HUES48 (cell line): ENCODE measurements at regions not wholly inside any gene's neighbourhood (a gene's known extent, or its start where the extent isn't known, plus 50 kb on each side); places are given as distances from the start of the nearest gene placed in this dataset.
"Not testable (repeated sequence)": the region's sequence is repeated elsewhere in the genome, so short reads cannot be mapped to it uniquely, and the experiment has no call there.

Experiments
- H3K27ac ChIP-seq: one replicate; pipeline ENCODE4 v1.7.0; 2013; ENCODE audit warnings: low read depth, low read length, inconsistent platforms
- H3K27me3 ChIP-seq: 2 replicates; pipeline ENCODE4 v1.6.1; 2013; ENCODE audit warnings: mild to moderate bottlenecking, low read length; ENCODE audit not compliant: control insufficient read depth, insufficient read depth
- H3K36me3 ChIP-seq: 2 replicates; pipeline ENCODE4 v1.6.1; 2013; ENCODE audit warnings: low read length; ENCODE audit not compliant: control insufficient read depth, insufficient read depth
- H3K4me1 ChIP-seq: 2 replicates; pipeline ENCODE4 v1.6.1; 2013; ENCODE audit warnings: mild to moderate bottlenecking, low read length; ENCODE audit not compliant: control insufficient read depth, insufficient read depth
- H3K4me3 ChIP-seq: 2 replicates; pipeline ENCODE4 v1.5.1; 2013; ENCODE audit warnings: mild to moderate bottlenecking, low read depth, low read length
- H3K9ac ChIP-seq: 2 replicates; pipeline ENCODE4 v1.6.1; 2013; ENCODE audit warnings: mild to moderate bottlenecking, low read depth, low read length, moderate library complexity
- H3K9me3 ChIP-seq: 2 replicates; pipeline ENCODE4 v1.6.1; 2013; ENCODE audit warnings: low read length; ENCODE audit not compliant: control insufficient read depth, insufficient read depth

GRCh38 chr7:68248973-68249372 lies 1252.3 kb downstream of the TYW1 start:
- Histone ChIP-seq H3K27ac (no peak overlapping the region), H3K9ac (no peak overlapping the region), H3K27me3 (peaks cover 10% of the 10 kb centered on the region; the same call in 1 of the 2 replicates)

DNA sequence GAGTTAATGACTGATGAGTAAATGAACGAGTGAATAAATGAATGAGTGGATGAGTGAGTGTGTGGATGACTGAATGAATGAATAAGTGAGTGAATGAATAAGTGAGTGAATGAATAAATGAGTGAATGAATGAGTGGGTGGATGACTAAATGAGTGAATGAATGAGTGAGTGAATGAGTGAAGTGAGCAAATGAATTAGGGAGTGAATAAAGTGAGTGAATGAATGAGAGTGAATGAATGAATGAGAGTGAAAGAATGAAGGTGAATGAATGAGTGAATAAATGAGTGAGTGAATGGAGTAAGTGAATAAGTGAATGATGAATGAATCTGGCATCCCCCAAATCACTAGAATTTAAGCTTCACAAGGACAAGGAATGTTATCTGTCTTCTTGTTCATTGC lies 1253.0 kb downstream of the TYW1 start:
- Histone ChIP-seq H3K9me3 (peaks cover 8% of the 10 kb centered on the region), H3K4me1 (peaks cover 23% of the 10 kb centered on the region), H3K36me3 (no peaks in the 10 kb centered on the region)

More at GRCh38 chr7:68248973-68249372, 1252.3 kb downstream of the TYW1 start:
- Histone ChIP-seq H3K4me3 (no peak overlapping the region), H3K9me3 (peaks cover 8% of the 10 kb centered on the region), H3K36me3 (no peaks in the 10 kb centered on the region), H3K4me1 (peaks cover 23% of the 10 kb centered on the region)

DNA sequence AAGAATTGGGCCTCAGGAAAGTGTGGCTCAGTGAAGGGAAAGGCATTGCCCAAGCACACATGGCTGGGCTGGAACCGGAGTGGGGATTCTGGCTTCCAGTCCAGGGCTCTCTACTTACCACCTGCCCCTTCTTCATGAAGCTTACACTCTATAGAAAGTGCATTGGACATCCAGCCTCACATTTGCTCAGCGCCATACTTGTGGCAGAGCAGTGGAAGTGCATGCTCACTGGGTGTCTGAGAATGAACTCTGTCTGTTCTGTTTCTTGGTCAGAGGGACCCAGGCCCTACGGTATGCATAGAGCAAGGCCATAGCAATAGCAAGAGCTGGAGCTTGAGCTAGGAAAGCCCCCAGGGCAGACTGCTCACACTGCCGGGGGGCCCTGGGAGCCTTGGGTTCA lies 1253.5 kb downstream of the TYW1 start:
- Histone ChIP-seq H3K27ac (no peak overlapping the region), H3K4me3 (no peak overlapping the region), H3K9ac (no peak overlapping the region), H3K36me3 (no peaks in the 10 kb centered on the region), H3K27me3 (peaks cover 6% of the 10 kb centered on the region; the same call in 1 of the 2 replicates), H3K9me3 (peaks cover 8% of the 10 kb centered on the region), H3K4me1 (peaks cover 20% of the 10 kb centered on the region)

More for the DNA sequence above, 1253.0 kb downstream of the TYW1 start:
- Histone ChIP-seq H3K9ac (no peak overlapping the region), H3K4me3 (no peak overlapping the region), H3K27me3 (peaks cover 10% of the 10 kb centered on the region; the same call in 1 of the 2 replicates), H3K27ac (no peak overlapping the region)

DNA sequence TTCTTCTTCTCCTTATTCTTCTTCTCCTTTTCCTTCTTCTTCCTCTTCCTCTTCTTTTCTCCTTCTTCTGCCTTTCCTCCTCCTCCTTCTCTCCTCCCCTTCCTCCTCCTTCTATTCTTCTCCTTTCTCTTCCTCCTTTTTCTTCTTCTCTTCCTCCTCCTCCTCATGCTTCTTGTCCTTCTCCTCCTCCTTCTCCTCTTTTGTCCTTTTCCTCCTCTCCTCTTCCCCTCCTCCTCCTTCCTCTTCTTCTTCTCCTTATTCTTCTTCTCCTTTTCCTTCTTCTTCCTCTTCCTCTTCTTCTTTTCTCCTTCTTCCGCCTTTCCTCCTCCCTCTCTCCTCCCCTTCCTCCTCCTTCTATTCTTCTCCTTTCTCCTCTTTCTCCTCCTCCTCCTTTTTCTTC lies 1258.2 kb downstream of the TYW1 start:
- not testable (repeated sequence) for H3K9me3 ChIP-seq, H3K27me3 ChIP-seq, H3K27ac ChIP-seq, H3K36me3 ChIP-seq, H3K4me3 ChIP-seq, H3K4me1 ChIP-seq, H3K9ac ChIP-seq

DNA sequence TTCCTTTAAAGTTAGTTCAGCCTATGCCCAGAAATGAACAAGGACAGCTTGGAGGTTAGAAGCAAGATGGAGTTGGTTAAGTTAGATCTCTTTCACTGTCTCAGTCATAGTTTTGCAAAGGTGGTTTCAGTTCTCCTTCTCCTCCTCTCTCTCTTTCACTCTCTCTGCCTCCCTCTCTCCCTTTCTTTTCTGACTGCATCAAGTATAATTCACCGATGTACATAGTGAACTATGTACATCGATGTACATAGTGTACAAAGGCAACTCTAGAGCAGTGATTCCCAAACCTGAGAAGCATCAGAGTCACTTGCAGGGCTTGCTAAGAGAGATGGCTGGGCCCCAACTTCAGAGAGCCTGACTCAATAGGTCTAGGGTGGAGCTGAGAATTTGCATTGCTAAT lies 1259.7 kb downstream of the TYW1 start:
- Histone ChIP-seq H3K27me3 (no peaks in the 10 kb centered on the region), H3K4me1 (peaks cover 5% of the 10 kb centered on the region; the same call in 1 of the 2 replicates), H3K9ac (no peak overlapping the region), H3K36me3 (no peaks in the 10 kb centered on the region), H3K4me3 (no peak overlapping the region), H3K27ac (no peak overlapping the region), H3K9me3 (peaks cover 8% of the 10 kb centered on the region)

- no peaks in the 10 kb centered on the region for H3K27me3 ChIP-seq
- no peak overlapping the region for H3K4me3 ChIP-seq
- no peak overlapping the region for H3K27ac ChIP-seq
- H3K4me1 ChIP-seq, result peaks cover 5% of the 10 kb centered on the region; the same call in 1 of the 2 replicates
- H3K9ac ChIP-seq, result no peak overlapping the region
- no peaks in the 10 kb centered on the region for H3K36me3 ChIP-seq
- H3K9me3 ChIP-seq, result no peaks in the 10 kb centered on the region
Measured at GRCh38 chr7:68258609-68259008, 1262.0 kb downstream of the TYW1 start.

DNA sequence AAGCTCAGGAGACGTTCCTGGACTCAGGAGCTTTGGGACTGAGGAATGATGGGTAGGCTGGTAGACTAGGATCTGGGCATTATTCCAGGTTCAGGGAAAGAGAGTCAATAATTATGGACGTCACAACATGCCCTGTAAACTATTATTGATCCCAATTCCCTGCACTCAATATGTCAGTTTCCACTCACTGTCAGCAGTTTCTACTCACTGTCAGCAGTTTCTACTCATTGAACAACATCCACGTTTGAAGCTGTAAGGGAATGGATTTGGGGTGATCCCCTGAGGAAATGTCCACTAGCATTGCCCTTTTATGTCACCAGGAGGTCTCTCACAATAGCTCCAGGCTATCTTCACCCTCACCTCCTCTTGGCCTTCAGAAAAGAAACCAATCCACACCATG lies 1268.6 kb downstream of the TYW1 start:
- H3K27me3 ChIP-seq, result no peaks in the 10 kb centered on the region
- no peaks in the 10 kb centered on the region for H3K36me3 ChIP-seq
- peaks cover 23% of the 10 kb centered on the region for H3K9me3 ChIP-seq
- H3K4me3 ChIP-seq, result no peak overlapping the region
- no peaks in the 10 kb centered on the region for H3K4me1 ChIP-seq
- no peak overlapping the region for H3K27ac ChIP-seq
- no peak overlapping the region for H3K9ac ChIP-seq

DNA sequence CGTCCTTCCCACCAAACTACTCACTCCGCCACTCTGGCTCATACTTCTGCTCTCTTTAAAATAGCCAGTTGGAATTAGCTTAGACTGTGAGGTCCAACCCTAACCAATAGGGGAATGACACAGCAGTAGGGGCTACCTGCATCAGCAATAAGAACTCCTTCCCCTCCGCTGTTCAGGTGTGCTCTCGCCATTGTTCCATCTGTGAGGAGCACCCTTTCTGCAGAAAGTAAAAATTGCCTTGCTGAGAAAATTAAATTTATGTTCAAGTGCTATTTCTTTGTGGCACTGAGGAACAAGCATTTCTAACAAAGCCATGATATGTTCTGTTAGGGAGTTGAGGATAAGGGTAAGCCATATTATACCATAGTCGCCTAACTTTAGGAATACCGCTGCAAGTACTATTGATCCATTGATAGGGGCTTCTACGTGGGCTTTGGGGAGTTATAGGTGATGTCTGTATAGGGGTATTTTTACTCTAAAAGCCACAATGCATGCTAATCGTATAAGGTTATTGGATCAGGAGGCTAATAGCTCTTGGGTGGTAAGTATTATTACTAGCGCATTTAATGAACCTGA lies 1269.5 kb downstream of the TYW1 start:
- H3K9me3 ChIP-seq, result peaks cover 23% of the 10 kb centered on the region
- no peaks in the 10 kb centered on the region for H3K36me3 ChIP-seq
- no peak overlapping the region for H3K9ac ChIP-seq
- H3K27me3 ChIP-seq, result no peaks in the 10 kb centered on the region
- no peaks in the 10 kb centered on the region for H3K4me1 ChIP-seq
- H3K4me3 ChIP-seq, result no peak overlapping the region
- H3K27ac ChIP-seq, result no peak overlapping the region

- Histone ChIP-seq H3K27ac (no peak overlapping the region), H3K9me3 (peaks cover 23% of the 10 kb centered on the region), H3K9ac (no peak overlapping the region), H3K4me3 (no peak overlapping the region), H3K4me1 (no peaks in the 10 kb centered on the region), H3K27me3 (no peaks in the 10 kb centered on the region), H3K36me3 (no peaks in the 10 kb centered on the region)
Measured at GRCh38 chr7:68267486-68267885, 1270.9 kb downstream of the TYW1 start.

DNA sequence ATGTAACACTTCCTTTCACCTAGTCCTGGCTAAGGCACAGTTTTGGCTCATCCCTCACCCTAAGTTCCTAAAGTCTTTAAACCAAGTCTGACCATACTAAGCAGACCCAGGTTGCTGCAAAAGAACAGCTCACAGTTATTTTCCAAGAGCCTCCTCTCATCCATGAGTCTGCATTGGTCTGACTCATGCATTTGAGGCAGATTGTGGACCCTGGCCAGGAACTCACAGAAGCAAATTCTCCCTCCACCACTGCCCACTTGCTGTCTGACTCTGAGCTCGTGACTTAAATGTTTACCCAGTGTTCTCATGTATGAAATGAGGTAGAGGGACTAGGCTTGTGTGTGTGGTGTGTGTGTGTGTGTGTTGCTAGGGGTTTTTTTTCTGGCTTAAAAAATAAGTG lies 1272.8 kb downstream of the TYW1 start:
- H3K27me3 ChIP-seq, result no peaks in the 10 kb centered on the region
- no peaks in the 10 kb centered on the region for H3K36me3 ChIP-seq
- no peak overlapping the region for H3K4me3 ChIP-seq
- H3K9ac ChIP-seq, result no peak overlapping the region
- H3K9me3 ChIP-seq, result peaks cover 23% of the 10 kb centered on the region
- no peaks in the 10 kb centered on the region for H3K4me1 ChIP-seq
- no peak overlapping the region for H3K27ac ChIP-seq

GRCh38 chr7:68272507-68272906 lies 1275.9 kb downstream of the TYW1 start:
- Histone ChIP-seq H3K27ac (no peak overlapping the region), H3K27me3 (no peaks in the 10 kb centered on the region), H3K9ac (no peak overlapping the region), H3K4me1 (peaks cover 12% of the 10 kb centered on the region), H3K4me3 (no peak overlapping the region), H3K9me3 (no peaks in the 10 kb centered on the region), H3K36me3 (no peaks in the 10 kb centered on the region)
